ENCODE measurements at regions not wholly inside any gene's neighbourhood (a gene's known extent, or its start where the extent isn't known, plus 50 kb on each side); places are given as distances from the start of the nearest gene placed in this dataset.

- TF ChIP-seq RARB (CRISPR knock-in tag; IDR thresholded peaks at IDR 0.05): no peak
- no peak for TF ChIP-seq RNF2 (IDR thresholded peaks at IDR 0.05; ENCODE audit: borderline replicate concordance, low read depth)
- TF ChIP-seq RFX5 (IDR thresholded peaks at IDR 0.05): no peak
- TF ChIP-seq MAZ (IDR thresholded peaks at IDR 0.05; ENCODE audit: borderline replicate concordance, low read depth, low read length): no peak
- no peak for TF ChIP-seq JUNB (IDR thresholded peaks at IDR 0.05)
- TF ChIP-seq ZFP36 (IDR thresholded peaks at IDR 0.05; ENCODE audit: borderline replicate concordance, partially characterized antibody): no peak
- TF ChIP-seq ATOH8 (CRISPR knock-in tag; IDR thresholded peaks at IDR 0.05; ENCODE audit: low read depth): no peak
- no peak for TF ChIP-seq TP53 (CRISPR knock-in tag; IDR thresholded peaks at IDR 0.05)
- TF ChIP-seq REST (IDR thresholded peaks at IDR 0.05): no peak
- no peak for TF ChIP-seq POLR2A (IDR thresholded peaks at IDR 0.05; ENCODE audit: low read length)
- no peak for TF ChIP-seq ZNF302 (CRISPR knock-in tag; IDR thresholded peaks at IDR 0.05)
- no peak for TF ChIP-seq CBX2 (IDR thresholded peaks at IDR 0.05; ENCODE audit: borderline replicate concordance, low read depth)
- no peak for TF ChIP-seq ELK1 (IDR thresholded peaks at IDR 0.05; ENCODE audit: low read depth, low read length)
- no peak for TF ChIP-seq HOXB13 (CRISPR knock-in tag; IDR thresholded peaks at IDR 0.05; ENCODE audit: low read depth)
- no peak for TF ChIP-seq RAD21 (conservative IDR thresholded peaks at IDR 0.05 in 1 of 2, IDR thresholded peaks at IDR 0.05 in 1 of 2)
- TF ChIP-seq ZC3H11A (IDR thresholded peaks at IDR 0.05): no peak
- TF ChIP-seq PHF8 (IDR thresholded peaks at IDR 0.05; ENCODE audit: borderline replicate concordance, low read depth): no peak
- no peaks in the 10 kb centered on the region for H3K4me1 ChIP-seq
- ATAC-seq (no peak), DNase-seq (ENCODE audit: low read depth in 1 of 2, low spot score in 1 of 2) (no peak), FAIRE-seq (no peak)
- CTCF ChIA-PET: interaction anchor here (1.2 kb wide), 1 partner anchor 16 kb away, joined by 3 read pairs; no protein-coding TSS in a partner anchor
- POLR2A ChIA-PET: no interaction called here
- 5% methylated on average over 3 of the region's 3 CpGs for WGBS (ENCODE audit: missing lambda C conversion rate)
- H3K9me3 ChIP-seq: no peaks in the 10 kb centered on the region
- no peak overlapping the region for H3K4me2 ChIP-seq
- no peak overlapping the region for H3K27ac ChIP-seq
- H3K4me3 ChIP-seq: no peak overlapping the region
Measured at GRCh38 chr7:123351027-123351426, 151.3 kb upstream of the SLC13A1 start.

DNA sequence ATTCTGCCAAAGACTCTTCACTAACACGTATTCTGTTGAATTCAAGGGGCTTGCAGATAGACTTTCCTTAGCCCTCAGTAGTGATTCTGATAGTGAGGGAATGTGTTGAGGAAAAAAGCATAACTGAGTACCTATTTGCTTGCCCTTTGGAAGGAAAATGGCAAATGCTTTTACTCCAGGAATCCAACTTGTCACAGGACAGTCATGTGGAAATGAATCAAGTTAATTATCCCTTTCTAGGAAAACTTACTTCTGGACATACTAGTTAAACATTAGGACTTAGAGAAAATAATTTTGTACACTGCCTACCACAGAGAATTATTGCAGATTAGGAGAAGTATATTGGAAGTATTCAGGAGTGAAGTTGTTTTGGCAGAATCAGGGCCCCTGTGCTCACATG is 148.9 kb upstream of the SLC13A1 start:
- FAIRE-seq: no peak
- POLR2A ChIA-PET: no interaction called here
- Histone ChIP-seq H3K4me3 (no peak overlapping the region), H3K4me1 (no peaks in the 10 kb centered on the region), H3K4me2 (no peak overlapping the region), H3K9me3 (no peaks in the 10 kb centered on the region), H3K27ac (no peak overlapping the region)
- 6% methylated on average over 1 of the region's 1 CpG for WGBS (ENCODE audit: missing lambda C conversion rate)
- DNase-seq (ENCODE audit: low read depth in 1 of 2, low spot score in 1 of 2): no peak
- ATAC-seq: no peak
- CTCF ChIA-PET: no interaction called here
- TF ChIP-seq KDM5A (IDR thresholded peaks at IDR 0.05): no peak
- TF ChIP-seq RARB (CRISPR knock-in tag; IDR thresholded peaks at IDR 0.05): no peak
- TF ChIP-seq, protein P1, sequence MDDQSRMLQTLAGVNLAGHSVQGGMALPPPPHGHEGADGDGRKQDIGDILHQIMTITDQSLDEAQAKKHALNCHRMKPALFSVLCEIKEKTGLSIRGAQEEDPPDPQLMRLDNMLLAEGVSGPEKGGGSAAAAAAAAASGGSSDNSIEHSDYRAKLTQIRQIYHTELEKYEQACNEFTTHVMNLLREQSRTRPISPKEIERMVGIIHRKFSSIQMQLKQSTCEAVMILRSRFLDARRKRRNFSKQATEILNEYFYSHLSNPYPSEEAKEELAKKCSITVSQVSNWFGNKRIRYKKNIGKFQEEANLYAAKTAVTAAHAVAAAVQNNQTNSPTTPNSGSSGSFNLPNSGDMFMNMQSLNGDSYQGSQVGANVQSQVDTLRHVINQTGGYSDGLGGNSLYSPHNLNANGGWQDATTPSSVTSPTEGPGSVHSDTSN (IDR thresholded peaks at IDR 0.05): no peak
- TF ChIP-seq REST (IDR thresholded peaks at IDR 0.05): no peak
- no peak for TF ChIP-seq NR3C1 (IDR thresholded peaks at IDR 0.05)
- TF ChIP-seq, protein P2, sequence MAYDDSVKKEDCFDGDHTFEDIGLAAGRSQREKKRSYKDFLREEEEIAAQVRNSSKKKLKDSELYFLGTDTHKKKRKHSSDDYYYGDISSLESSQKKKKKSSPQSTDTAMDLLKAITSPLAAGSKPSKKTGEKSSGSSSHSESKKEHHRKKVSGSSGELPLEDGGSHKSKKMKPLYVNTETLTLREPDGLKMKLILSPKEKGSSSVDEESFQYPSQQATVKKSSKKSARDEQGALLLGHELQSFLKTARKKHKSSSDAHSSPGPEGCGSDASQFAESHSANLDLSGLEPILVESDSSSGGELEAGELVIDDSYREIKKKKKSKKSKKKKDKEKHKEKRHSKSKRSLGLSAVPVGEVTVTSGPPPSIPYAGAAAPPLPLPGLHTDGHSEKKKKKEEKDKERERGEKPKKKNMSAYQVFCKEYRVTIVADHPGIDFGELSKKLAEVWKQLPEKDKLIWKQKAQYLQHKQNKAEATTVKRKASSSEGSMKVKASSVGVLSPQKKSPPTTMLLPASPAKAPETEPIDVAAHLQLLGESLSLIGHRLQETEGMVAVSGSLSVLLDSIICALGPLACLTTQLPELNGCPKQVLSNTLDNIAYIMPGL (CRISPR knock-in tag; IDR thresholded peaks at IDR 0.05; ENCODE audit: borderline replicate concordance): no peak
- TF ChIP-seq, protein P3, sequence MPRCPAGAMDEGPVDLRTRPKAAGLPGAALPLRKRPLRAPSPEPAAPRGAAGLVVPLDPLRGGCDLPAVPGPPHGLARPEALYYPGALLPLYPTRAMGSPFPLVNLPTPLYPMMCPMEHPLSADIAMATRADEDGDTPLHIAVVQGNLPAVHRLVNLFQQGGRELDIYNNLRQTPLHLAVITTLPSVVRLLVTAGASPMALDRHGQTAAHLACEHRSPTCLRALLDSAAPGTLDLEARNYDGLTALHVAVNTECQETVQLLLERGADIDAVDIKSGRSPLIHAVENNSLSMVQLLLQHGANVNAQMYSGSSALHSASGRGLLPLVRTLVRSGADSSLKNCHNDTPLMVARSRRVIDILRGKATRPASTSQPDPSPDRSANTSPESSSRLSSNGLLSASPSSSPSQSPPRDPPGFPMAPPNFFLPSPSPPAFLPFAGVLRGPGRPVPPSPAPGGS (IDR thresholded peaks at IDR 0.05): no peak
- TF ChIP-seq, protein P4, sequence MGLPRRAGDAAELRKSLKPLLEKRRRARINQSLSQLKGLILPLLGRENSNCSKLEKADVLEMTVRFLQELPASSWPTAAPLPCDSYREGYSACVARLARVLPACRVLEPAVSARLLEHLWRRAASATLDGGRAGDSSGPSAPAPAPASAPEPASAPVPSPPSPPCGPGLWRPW (IDR thresholded peaks at IDR 0.05): no peak

All from A549 (cell line).